OCI-LY7 (cell line): ENCODE measurements at regions not wholly inside any gene's neighbourhood (a gene's known extent, or its start where the extent isn't known, plus 50 kb on each side); places are given as distances from the start of the nearest gene placed in this dataset.

Experiments used
- BruUV-seq: library from RNA; stranded (reverse); fragments of 400-500 nt; replicated peaks from 2 replicates; lab custom pipeline; 2021; lab: Mats Ljungman, UMichigan
- CTCF ChIA-PET: fragments of 300-600 bp; sonication (Branson Sonifier 250); formaldehyde crosslinking; loops from one replicate; lab custom pipeline; 2022; ENCODE audit warnings: antibody characterized with exemption; ENCODE audit not compliant: unreplicated experiment; lab: Charles Lee
- POLR2A ChIA-PET: fragments of 300-600 bp; sonication (Branson Sonifier 250); formaldehyde crosslinking; loops from one replicate; lab custom pipeline; 2022; ENCODE audit warnings: antibody characterized with exemption; lab: Charles Lee
- DNase-seq: peaks from one replicate; pipeline ENCODE4 v3.0.0-alpha.2; 2015; ENCODE audit warnings: low spot score
- H2AFZ ChIP-seq: fragments of 200-600 bp; sonication (generic), shearing (Covaris generic); 2 replicates; pipeline ENCODE4 v1.6.1; 2014; ENCODE audit warnings: mild to moderate bottlenecking, antibody characterized with exemption, low read length, moderate library complexity
- H3K27ac ChIP-seq: fragments of 200-600 bp; sonication (generic); 2 replicates; pipeline ENCODE4 v1.5.1; 2014; ENCODE audit warnings: mixed run types, low read depth, mild to moderate bottlenecking, moderate library complexity, low read length, inconsistent platforms; ENCODE audit not compliant: poor library complexity, severe bottlenecking
- H3K36me3 ChIP-seq: fragments of 200-600 bp; sonication (generic); 2 replicates; pipeline ENCODE4 v1.6.1; 2014; ENCODE audit warnings: mild to moderate bottlenecking, antibody characterized with exemption, low read length, moderate library complexity, mixed read lengths; ENCODE audit not compliant: insufficient read depth
- H3K4me1 ChIP-seq: fragments of 200-600 bp; sonication (generic); 2 replicates; pipeline ENCODE4 v1.5.1; 2014; ENCODE audit warnings: mild to moderate bottlenecking, low read length; ENCODE audit not compliant: insufficient read depth, poor library complexity, severe bottlenecking
- H3K4me2 ChIP-seq: fragments of 200-600 bp; sonication (generic); 2 replicates; pipeline ENCODE4 v1.6.1; 2014; ENCODE audit warnings: mild to moderate bottlenecking, low read length
- H3K4me3 ChIP-seq: fragments of 200-600 bp; sonication (generic); 2 replicates; pipeline ENCODE4 v1.5.1; 2014; ENCODE audit warnings: mild to moderate bottlenecking, low read depth, low read length; ENCODE audit not compliant: poor library complexity, severe bottlenecking
- H3K79me2 ChIP-seq: fragments of 200-600 bp; sonication (generic); 2 replicates; pipeline ENCODE4 v1.6.1; 2016; ENCODE audit warnings: low read depth, mild to moderate bottlenecking, low read length, moderate library complexity, mixed read lengths; ENCODE audit not compliant: insufficient read depth
- H3K9me2 ChIP-seq: fragments of 200-600 bp; sonication (generic); 2 replicates; pipeline ENCODE4 v1.6.1; 2016; ENCODE audit warnings: mild to moderate bottlenecking, low read length, mixed read lengths; ENCODE audit not compliant: insufficient read depth
- H3K9me3 ChIP-seq: fragments of 200-600 bp; sonication (generic); 2 replicates; pipeline ENCODE4 v1.6.1; 2014; ENCODE audit warnings: mild to moderate bottlenecking, mixed run types, low read length, mixed read lengths
- H4K20me1 ChIP-seq: fragments of 200-600 bp; sonication (generic); 2 replicates; pipeline ENCODE4 v1.6.1; 2014; ENCODE audit warnings: mild to moderate bottlenecking, antibody characterized with exemption, low read length, moderate library complexity, mixed read lengths; ENCODE audit not compliant: insufficient read depth
- CTCF ChIP-seq: fragments of 200-600 bp; sonication (generic); conservative IDR thresholded peaks from 2 replicates; pipeline ENCODE4 v1.5.1; 2014; ENCODE audit warnings: mild to moderate bottlenecking, antibody characterized with exemption, low read length, moderate library complexity, mixed read lengths
- EZH2phosphoT487 ChIP-seq: fragments of 200-600 bp; sonication (generic); IDR thresholded peaks from 2 replicates; pipeline ENCODE4 v1.6.1; 2018; ENCODE audit warnings: low read depth, borderline replicate concordance, mild to moderate bottlenecking, mixed run types, antibody characterized with exemption, low read length, moderate library complexity, mixed read lengths
- intact Hi-C: fragments of 100-400 bp; cut with micrococcal nuclease; formaldehyde crosslinking; loops from one replicate; pipeline ENCODE4 v1.10.0; 2022; ENCODE audit not compliant: unreplicated experiment

DNA sequence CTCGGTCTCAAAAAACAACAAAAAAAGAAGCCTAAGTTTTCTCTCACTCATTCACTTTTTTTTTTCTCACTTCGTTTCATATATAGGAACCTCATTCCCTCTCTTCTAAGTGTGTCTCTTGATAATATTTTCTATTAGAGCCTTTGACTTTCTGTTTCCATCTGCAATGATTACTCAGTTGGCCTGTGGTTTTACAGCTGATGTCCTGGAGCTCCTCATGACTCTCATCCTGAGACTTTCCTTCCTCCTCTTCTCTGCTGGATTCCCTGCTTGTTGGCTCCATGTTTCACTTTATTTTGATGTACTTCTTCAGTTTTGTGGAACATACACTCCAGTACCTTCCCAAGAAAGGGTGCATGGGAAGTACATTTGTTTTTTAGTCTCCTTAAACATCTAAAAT lies 154.2 kb upstream of the GATA6 start:
- no peak overlapping the region for H3K4me3 ChIP-seq
- H3K9me2 ChIP-seq = no peaks in the 10 kb centered on the region
- no peaks in the 10 kb centered on the region for H3K36me3 ChIP-seq
- no peaks in the 10 kb centered on the region for H4K20me1 ChIP-seq
- DNase-seq = no peak
- ChIA-PET CTCF (no interaction called here), POLR2A (no interaction called here)
- BruUV-seq = no TSS peak
- no peaks in the 10 kb centered on the region for H3K9me3 ChIP-seq
- intact Hi-C loops = no loop called here
- H3K4me2 ChIP-seq = no peak overlapping the region
- no peaks in the 10 kb centered on the region for H3K79me2 ChIP-seq
- TF ChIP-seq CTCF (no peak), EZH2phosphoT487 (no peak)
- H3K4me1 ChIP-seq = no peaks in the 10 kb centered on the region
- H3K27ac ChIP-seq = no peak overlapping the region
- no peak overlapping the region for H2AFZ ChIP-seq

GRCh38 chr18:22018366-22018765 lies 151.0 kb upstream of the GATA6 start:
- DNase-seq = no peak
- H3K4me2 ChIP-seq = no peak overlapping the region
- H4K20me1 ChIP-seq = no peaks in the 10 kb centered on the region
- no peak overlapping the region for H2AFZ ChIP-seq
- POLR2A ChIA-PET = interaction anchor here (0.7 kb wide), 1 partner anchor 44 kb away, joined by 3 read pairs; no protein-coding TSS in a partner anchor
- H3K4me1 ChIP-seq = no peaks in the 10 kb centered on the region
- no peak overlapping the region for H3K27ac ChIP-seq
- no peaks in the 10 kb centered on the region for H3K36me3 ChIP-seq
- no peaks in the 10 kb centered on the region for H3K9me2 ChIP-seq
- H3K4me3 ChIP-seq = no peak overlapping the region
- CTCF ChIA-PET = no interaction called here
- TF ChIP-seq CTCF (no peak), EZH2phosphoT487 (no peak)
- intact Hi-C loops = no loop called here
- H3K9me3 ChIP-seq = no peaks in the 10 kb centered on the region
- no TSS peak for BruUV-seq
- H3K79me2 ChIP-seq = no peaks in the 10 kb centered on the region

DNA sequence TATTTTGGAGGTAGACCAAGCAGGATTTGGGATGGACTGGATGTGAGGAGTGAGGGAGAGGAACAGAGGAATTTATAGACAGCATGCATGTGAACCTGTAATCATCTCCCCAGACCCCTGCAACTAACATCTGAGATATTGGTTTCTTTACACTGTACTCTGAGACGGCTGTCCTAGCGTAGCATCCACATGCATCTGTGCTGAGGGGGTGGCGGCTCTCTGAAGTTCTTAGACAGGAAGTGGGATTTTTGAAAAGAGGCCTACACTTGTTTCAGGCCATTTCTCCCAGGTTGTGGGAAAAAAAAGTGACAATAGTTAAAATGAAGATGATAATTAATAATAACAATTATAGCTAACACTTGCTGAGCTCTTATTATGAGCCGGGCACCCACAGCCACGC lies 150.2 kb upstream of the GATA6 start:
- Histone ChIP-seq H4K20me1 (no peaks in the 10 kb centered on the region), H3K9me2 (no peaks in the 10 kb centered on the region), H3K36me3 (no peaks in the 10 kb centered on the region), H3K27ac (no peak overlapping the region), H3K4me1 (no peaks in the 10 kb centered on the region), H3K9me3 (no peaks in the 10 kb centered on the region), H3K79me2 (no peaks in the 10 kb centered on the region), H3K4me2 (no peak overlapping the region), H3K4me3 (no peak overlapping the region), H2AFZ (no peak overlapping the region)
- no TSS peak for BruUV-seq
- CTCF ChIA-PET = no interaction called here
- TF ChIP-seq EZH2phosphoT487 = no peak
- TF ChIP-seq CTCF = no peak
- intact Hi-C loops = no loop called here
- no peak for DNase-seq
- POLR2A ChIA-PET = interaction anchor here (0.5 kb wide), 1 partner anchor 543 kb away, joined by 3 read pairs; no protein-coding TSS in a partner anchor
